ENCODE measurements at regions not wholly inside any gene's neighbourhood (a gene's known extent, or its start where the extent isn't known, plus 50 kb on each side); places are given as distances from the start of the nearest gene placed in this dataset.

GRCh38 chr6:129778793-129779192 lies 68.8 kb upstream of the ARHGAP18 start:
- DNase-seq, result no peak

GRCh38 chr6:129777371-129777770 lies 67.4 kb upstream of the ARHGAP18 start:
- DNase-seq, result no peak

GRCh38 chr6:129776542-129777330 lies 66.8 kb upstream of the ARHGAP18 start:
- DNase-seq, result no peak

GRCh38 chr6:129774697-129775447 lies 64.9 kb upstream of the ARHGAP18 start:
- peak; percentile 39 for DNase-seq

- DNase-seq, result no peak
These were observed 63.3 kb upstream of the ARHGAP18 start for GRCh38 chr6:129773304-129773703.

GRCh38 chr6:129771678-129772077 lies 61.7 kb upstream of the ARHGAP18 start:
- no peak for DNase-seq

GRCh38 chr6:129767776-129768485 lies 58.0 kb upstream of the ARHGAP18 start:
- no peak for DNase-seq

- peak; percentile 52 for DNase-seq
These were observed 57.2 kb upstream of the ARHGAP18 start for GRCh38 chr6:129766959-129767728.

GRCh38 chr6:129764761-129765407 lies 54.9 kb upstream of the ARHGAP18 start:
- DNase-seq, result no peak

- no peak for DNase-seq
These were observed 50.0 kb upstream of the ARHGAP18 start for GRCh38 chr6:129759796-129760605.

Measured in stimulated activated naive CD4-positive, alpha-beta T cell treated with Interleukin-2 at 50 U/mL for 16 hours (primary cell).